ENCODE measurements at regions not wholly inside any gene's neighbourhood (a gene's known extent, or its start where the extent isn't known, plus 50 kb on each side); places are given as distances from the start of the nearest gene placed in this dataset.

DNA sequence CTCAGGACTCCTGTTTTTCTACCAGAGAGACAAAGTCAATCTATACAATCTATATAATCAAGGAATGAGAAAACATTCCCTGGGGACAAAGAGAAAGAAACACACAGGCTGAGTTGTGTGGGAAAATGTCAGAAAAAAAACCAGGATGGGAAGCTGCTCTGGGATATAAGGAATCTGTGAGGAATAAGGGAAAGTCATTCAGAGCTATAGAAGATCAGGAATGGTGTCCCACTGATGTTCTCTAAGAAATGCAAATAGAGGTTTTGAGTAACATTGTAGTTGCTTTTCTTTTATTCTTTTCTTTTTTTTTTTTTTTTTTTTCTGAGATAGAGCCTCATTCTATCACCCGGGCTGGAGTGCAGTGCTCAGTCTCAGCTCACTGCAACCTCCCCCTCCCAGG is 605.9 kb upstream of the KLF4 start:
- Mint-ChIP-seq H3K36me3 (ENCODE audit: unreplicated experiment) (no peaks in the 10 kb centered on the region), H3K9me3 (ENCODE audit: unreplicated experiment) (peaks cover 3% of the 10 kb centered on the region), H3K4me3 (ENCODE audit: unreplicated experiment) (no peak overlapping the region), H3K27ac (ENCODE audit: unreplicated experiment) (no peak overlapping the region), H3K4me1 (ENCODE audit: unreplicated experiment) (peaks cover 17% of the 10 kb centered on the region), H3K27me3 (ENCODE audit: unreplicated experiment) (no peaks in the 10 kb centered on the region)
- DNase-seq (ENCODE audit: extremely low spot score, unreplicated experiment), result no peak
- TF ChIP-seq, protein P1, sequence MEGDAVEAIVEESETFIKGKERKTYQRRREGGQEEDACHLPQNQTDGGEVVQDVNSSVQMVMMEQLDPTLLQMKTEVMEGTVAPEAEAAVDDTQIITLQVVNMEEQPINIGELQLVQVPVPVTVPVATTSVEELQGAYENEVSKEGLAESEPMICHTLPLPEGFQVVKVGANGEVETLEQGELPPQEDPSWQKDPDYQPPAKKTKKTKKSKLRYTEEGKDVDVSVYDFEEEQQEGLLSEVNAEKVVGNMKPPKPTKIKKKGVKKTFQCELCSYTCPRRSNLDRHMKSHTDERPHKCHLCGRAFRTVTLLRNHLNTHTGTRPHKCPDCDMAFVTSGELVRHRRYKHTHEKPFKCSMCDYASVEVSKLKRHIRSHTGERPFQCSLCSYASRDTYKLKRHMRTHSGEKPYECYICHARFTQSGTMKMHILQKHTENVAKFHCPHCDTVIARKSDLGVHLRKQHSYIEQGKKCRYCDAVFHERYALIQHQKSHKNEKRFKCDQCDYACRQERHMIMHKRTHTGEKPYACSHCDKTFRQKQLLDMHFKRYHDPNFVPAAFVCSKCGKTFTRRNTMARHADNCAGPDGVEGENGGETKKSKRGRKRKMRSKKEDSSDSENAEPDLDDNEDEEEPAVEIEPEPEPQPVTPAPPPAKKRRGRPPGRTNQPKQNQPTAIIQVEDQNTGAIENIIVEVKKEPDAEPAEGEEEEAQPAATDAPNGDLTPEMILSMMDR (IDR thresholded peaks at IDR 0.05), result no peak

DNA sequence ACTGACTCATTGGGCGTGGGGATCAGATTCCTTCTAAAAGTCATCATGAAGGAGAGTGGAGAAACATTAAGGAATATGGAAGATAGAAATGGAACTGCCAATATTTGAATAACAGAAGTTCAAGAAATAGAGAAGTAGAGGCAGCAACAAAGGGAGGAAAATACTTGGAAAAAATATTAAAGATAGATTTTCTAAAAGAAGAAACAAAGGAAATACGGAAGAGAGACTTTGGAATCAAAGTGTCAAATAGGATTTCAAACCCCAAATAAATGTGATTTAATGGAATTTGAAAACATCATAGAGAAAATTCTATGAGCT is 605.1 kb upstream of the KLF4 start:
- H3K36me3 Mint-ChIP-seq (ENCODE audit: unreplicated experiment), result no peaks in the 10 kb centered on the region
- no peak overlapping the region for H3K4me3 Mint-ChIP-seq (ENCODE audit: unreplicated experiment)
- TF ChIP-seq, protein P1 (IDR thresholded peaks at IDR 0.05), result no peak
- peaks cover 17% of the 10 kb centered on the region for H3K4me1 Mint-ChIP-seq (ENCODE audit: unreplicated experiment)
- H3K27ac Mint-ChIP-seq (ENCODE audit: unreplicated experiment), result peak overlapping the region; percentile 54
- no peak for DNase-seq (ENCODE audit: extremely low spot score, unreplicated experiment)
- H3K9me3 Mint-ChIP-seq (ENCODE audit: unreplicated experiment), result peaks cover 3% of the 10 kb centered on the region
- no peaks in the 10 kb centered on the region for H3K27me3 Mint-ChIP-seq (ENCODE audit: unreplicated experiment)

DNA sequence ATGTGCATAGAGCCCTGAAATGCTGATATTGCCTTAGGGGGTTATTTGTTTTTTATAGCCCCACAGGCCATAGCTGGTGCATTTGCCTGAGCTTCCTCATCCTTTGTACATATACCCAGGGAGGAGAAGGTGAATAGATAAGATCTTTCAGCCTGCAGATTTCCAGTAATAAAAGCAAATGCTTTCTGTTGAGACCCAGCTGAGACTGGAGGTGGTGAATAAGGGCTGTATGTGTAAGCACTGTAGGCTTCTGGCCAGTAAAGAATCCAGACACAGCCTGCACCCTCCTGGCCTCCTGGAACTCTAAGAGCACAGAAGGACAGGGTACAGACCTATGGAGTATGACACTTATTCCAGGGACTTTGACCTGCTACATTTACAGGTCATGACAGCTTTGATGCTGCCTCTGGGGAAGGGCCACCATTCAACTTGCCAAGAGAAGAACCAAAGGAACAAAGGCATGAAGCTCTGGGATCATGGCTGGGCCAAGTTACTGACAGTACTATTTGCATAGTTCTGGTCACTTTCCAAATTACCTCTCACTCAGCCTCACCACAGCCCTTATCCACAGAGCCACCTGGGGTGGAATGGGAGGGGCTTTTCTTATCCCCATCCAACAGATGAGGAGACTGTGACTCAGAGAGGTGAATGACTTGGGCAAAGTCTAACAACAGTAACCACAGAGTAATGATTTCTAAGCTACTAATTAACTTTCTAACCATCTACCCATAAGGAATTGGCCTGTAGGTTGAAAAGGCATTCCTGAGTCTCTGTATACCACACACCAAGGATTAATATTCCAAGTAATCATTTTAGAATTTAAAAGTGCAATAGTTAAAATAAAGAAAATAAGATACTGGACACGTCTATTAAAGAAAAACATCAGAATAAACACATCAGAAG is 604.5 kb upstream of the KLF4 start:
- Mint-ChIP-seq H3K36me3 (ENCODE audit: unreplicated experiment) (no peaks in the 10 kb centered on the region), H3K4me1 (ENCODE audit: unreplicated experiment) (peaks cover 17% of the 10 kb centered on the region), H3K9me3 (ENCODE audit: unreplicated experiment) (peaks cover 3% of the 10 kb centered on the region), H3K27ac (ENCODE audit: unreplicated experiment) (no peak overlapping the region), H3K27me3 (ENCODE audit: unreplicated experiment) (no peaks in the 10 kb centered on the region), H3K4me3 (ENCODE audit: unreplicated experiment) (no peak overlapping the region)
- TF ChIP-seq, protein P1 (IDR thresholded peaks at IDR 0.05), result no peak
- DNase-seq (ENCODE audit: extremely low spot score, unreplicated experiment), result no peak

DNA sequence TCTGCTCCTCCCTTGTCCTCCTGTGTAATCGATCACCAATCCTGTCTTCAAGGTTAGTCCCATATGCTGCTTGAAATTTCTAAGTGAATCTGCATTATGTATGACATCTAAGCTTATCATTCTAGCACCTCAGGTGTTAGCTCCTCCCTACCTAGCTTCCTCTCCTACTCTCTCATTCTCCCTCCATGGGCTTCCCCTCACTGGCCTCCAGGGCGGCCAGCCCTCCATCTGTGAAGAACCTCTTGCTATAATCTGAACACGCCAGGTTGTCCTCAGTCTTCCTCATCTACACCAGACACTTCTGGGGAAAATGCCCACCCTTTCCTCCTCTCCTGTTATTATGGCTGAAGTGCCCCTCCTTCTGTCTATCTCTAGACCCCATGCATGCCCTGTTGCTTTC is 599.3 kb upstream of the KLF4 start:
- TF ChIP-seq, protein P1 (IDR thresholded peaks at IDR 0.05), result no peak
- H3K4me3 Mint-ChIP-seq (ENCODE audit: unreplicated experiment), result no peak overlapping the region
- H3K9me3 Mint-ChIP-seq (ENCODE audit: unreplicated experiment), result peaks cover 3% of the 10 kb centered on the region
- no peaks in the 10 kb centered on the region for H3K36me3 Mint-ChIP-seq (ENCODE audit: unreplicated experiment)
- no peak overlapping the region for H3K27ac Mint-ChIP-seq (ENCODE audit: unreplicated experiment)
- DNase-seq (ENCODE audit: extremely low spot score, unreplicated experiment), result no peak
- peaks cover 4% of the 10 kb centered on the region for H3K27me3 Mint-ChIP-seq (ENCODE audit: unreplicated experiment)
- peaks cover 2% of the 10 kb centered on the region for H3K4me1 Mint-ChIP-seq (ENCODE audit: unreplicated experiment)

DNA sequence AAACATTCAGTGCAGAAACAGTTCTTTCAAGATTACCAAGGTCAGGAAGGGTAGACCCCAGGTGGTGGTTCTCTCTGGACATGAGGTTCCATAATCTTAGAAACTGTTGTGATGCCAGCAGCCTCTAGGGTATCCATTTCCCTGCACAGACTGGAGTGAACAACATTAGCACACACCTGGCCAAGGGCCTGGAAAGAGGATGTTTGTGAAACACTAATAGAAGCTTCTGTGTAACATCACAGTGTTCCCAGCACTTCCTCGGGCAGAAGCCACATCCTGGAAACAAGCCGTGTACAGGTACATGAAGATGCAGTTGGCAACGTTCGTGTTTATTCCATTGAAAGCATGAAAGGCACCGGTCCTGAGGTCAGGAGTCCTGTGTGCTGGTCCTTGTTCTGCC is 598.2 kb upstream of the KLF4 start:
- Mint-ChIP-seq H3K27me3 (ENCODE audit: unreplicated experiment) (peaks cover 7% of the 10 kb centered on the region), H3K9me3 (ENCODE audit: unreplicated experiment) (peaks cover 3% of the 10 kb centered on the region), H3K4me1 (ENCODE audit: unreplicated experiment) (no peaks in the 10 kb centered on the region), H3K27ac (ENCODE audit: unreplicated experiment) (no peak overlapping the region), H3K36me3 (ENCODE audit: unreplicated experiment) (no peaks in the 10 kb centered on the region), H3K4me3 (ENCODE audit: unreplicated experiment) (no peak overlapping the region)
- no peak for DNase-seq (ENCODE audit: extremely low spot score, unreplicated experiment)
- TF ChIP-seq, protein P1 (IDR thresholded peaks at IDR 0.05), result no peak

Data from osteocyte (in vitro differentiated cells).